CD4-positive, CD25-positive, alpha-beta regulatory T cell (primary cell): ENCODE measurements at regions not wholly inside any gene's neighbourhood (a gene's known extent, or its start where the extent isn't known, plus 50 kb on each side); places are given as distances from the start of the nearest gene placed in this dataset.

ENCODE experiments used
- ATAC-seq, 2 donors: fragments of 150-1000 bp; cut with Tn5 transposase; one replicate each; pipeline ENCODE4 v1.10.0; 2021; ENCODE audit warnings: low read depth in 2 of 2, moderate number of reproducible peaks in 2 of 2, moderate library complexity in 1 of 2
- DNase-seq, 3 donors: peaks; one replicate each; pipeline versions ENCODE4 v3.0.0 to v3.0.0-alpha.2; 2012 to 2022; ENCODE audit warnings: mixed read lengths in 1 of 3
- H3K27ac ChIP-seq: one replicate; pipeline ENCODE4 v1.7.0; 2013; ENCODE audit warnings: mild to moderate bottlenecking, low read length; ENCODE audit not compliant: insufficient read depth, poor library complexity, severe bottlenecking
- H3K27me3 ChIP-seq: one replicate; pipeline ENCODE4 v1.7.0; 2013; ENCODE audit warnings: low read length; ENCODE audit not compliant: control insufficient read depth, insufficient read depth
- H3K36me3 ChIP-seq: one replicate; pipeline ENCODE4 v1.7.0; 2013; ENCODE audit warnings: mild to moderate bottlenecking, low read length, moderate library complexity; ENCODE audit not compliant: control insufficient read depth, insufficient read depth
- H3K4me1 ChIP-seq: 2 replicates; pipeline ENCODE4 v1.7.0; 2013; ENCODE audit warnings: mild to moderate bottlenecking, low read length; ENCODE audit not compliant: insufficient read depth, control insufficient read depth, poor library complexity, severe bottlenecking
- H3K4me3 ChIP-seq: one replicate; pipeline ENCODE4 v1.7.0; 2013; ENCODE audit warnings: low read depth, mild to moderate bottlenecking, low read length, moderate library complexity
- H3K9me3 ChIP-seq, 2 experiments: 1 replicate in 1 of 2; 2 replicates in 1 of 2; pipeline ENCODE4 v1.7.0; 2013; ENCODE audit warnings: low read length in 2 of 2, mild to moderate bottlenecking in 1 of 2, moderate library complexity in 1 of 2; ENCODE audit not compliant: control insufficient read depth in 2 of 2
- H3K27ac Mint-ChIP-seq, 3 donors: one replicate each; pipeline ENCODE4 v1.8.0; 2020 to 2022; ENCODE audit warnings: mild to moderate bottlenecking in 3 of 3, mixed read lengths in 3 of 3, moderate library complexity in 2 of 3
- H3K27me3 Mint-ChIP-seq: one replicate; pipeline ENCODE4 v1.8.0; 2022; ENCODE audit warnings: mild to moderate bottlenecking, mixed read lengths
- H3K36me3 Mint-ChIP-seq: one replicate; pipeline ENCODE4 v1.8.0; 2020; ENCODE audit warnings: mixed read lengths
- H3K4me1 Mint-ChIP-seq, 4 donors: one replicate each; pipeline ENCODE4 v1.8.0; 2020 to 2022; ENCODE audit warnings: mixed read lengths in 4 of 4, mild to moderate bottlenecking in 1 of 4
- H3K4me3 Mint-ChIP-seq, 4 donors: one replicate each; pipeline ENCODE4 v1.8.0; 2020 to 2022; ENCODE audit warnings: mild to moderate bottlenecking in 4 of 4, mixed read lengths in 4 of 4, moderate library complexity in 3 of 4
- H3K9me3 Mint-ChIP-seq, 7 donors: one replicate each; pipeline ENCODE4 v1.8.0; 2020 to 2022; ENCODE audit warnings: mixed read lengths in 7 of 7, mild to moderate bottlenecking in 3 of 7, moderate library complexity in 2 of 7

GRCh38 chr11:127506647-127507046 is 506.1 kb upstream of the KIRREL3 start:
- Mint-ChIP-seq H3K9me3 (peaks cover 0 to 4% (median 2%) of the 10 kb centered on the region in 7 donors), H3K27ac (no peak overlapping the region), H3K27me3 (peaks cover 4% of the 10 kb centered on the region), H3K4me1 (no peaks in the 10 kb centered on the region), H3K4me3 (no peak overlapping the region), H3K36me3 (no peaks in the 10 kb centered on the region)
- no peaks in the 10 kb centered on the region for H3K9me3 ChIP-seq
- no peak overlapping the region for H3K4me3 ChIP-seq
- ATAC-seq (no peak), DNase-seq (no peak)
- H3K27me3 ChIP-seq = no peaks in the 10 kb centered on the region
- no peaks in the 10 kb centered on the region for H3K4me1 ChIP-seq
- H3K27ac ChIP-seq = no peak overlapping the region
- H3K36me3 ChIP-seq = no peaks in the 10 kb centered on the region

DNA sequence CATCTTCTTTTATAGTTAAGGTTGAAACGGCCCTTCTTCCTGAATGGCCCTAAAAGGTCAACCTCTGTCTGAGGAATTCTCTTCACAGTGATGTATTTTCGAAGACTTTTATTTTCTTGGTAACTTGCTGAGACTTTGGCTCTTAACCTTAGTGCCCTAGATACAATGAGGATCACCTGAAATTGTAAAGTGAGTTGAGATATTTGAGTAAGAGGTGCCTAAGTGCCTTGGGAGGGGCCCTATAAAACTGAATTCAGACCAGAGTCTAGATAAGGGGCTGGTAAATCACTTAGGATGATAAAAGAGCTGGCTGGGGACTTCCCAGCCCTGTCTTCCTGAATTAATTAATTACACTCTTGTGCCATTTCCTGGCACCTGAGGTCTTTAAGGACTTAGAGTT is 505.6 kb upstream of the KIRREL3 start:
- Histone ChIP-seq H3K4me1 (no peaks in the 10 kb centered on the region), H3K27me3 (no peaks in the 10 kb centered on the region), H3K4me3 (no peak overlapping the region), H3K27ac (no peak overlapping the region), H3K36me3 (no peaks in the 10 kb centered on the region), H3K9me3 (no peaks in the 10 kb centered on the region)
- Mint-ChIP-seq H3K36me3 (no peaks in the 10 kb centered on the region), H3K27ac (no peak overlapping the region), H3K9me3 (peaks cover 0 to 3% (median under 1%) of the 10 kb centered on the region in 7 donors), H3K27me3 (peaks cover 4% of the 10 kb centered on the region), H3K4me3 (no peak overlapping the region), H3K4me1 (no peaks in the 10 kb centered on the region)
- no peak for DNase-seq
- no peak for ATAC-seq

DNA sequence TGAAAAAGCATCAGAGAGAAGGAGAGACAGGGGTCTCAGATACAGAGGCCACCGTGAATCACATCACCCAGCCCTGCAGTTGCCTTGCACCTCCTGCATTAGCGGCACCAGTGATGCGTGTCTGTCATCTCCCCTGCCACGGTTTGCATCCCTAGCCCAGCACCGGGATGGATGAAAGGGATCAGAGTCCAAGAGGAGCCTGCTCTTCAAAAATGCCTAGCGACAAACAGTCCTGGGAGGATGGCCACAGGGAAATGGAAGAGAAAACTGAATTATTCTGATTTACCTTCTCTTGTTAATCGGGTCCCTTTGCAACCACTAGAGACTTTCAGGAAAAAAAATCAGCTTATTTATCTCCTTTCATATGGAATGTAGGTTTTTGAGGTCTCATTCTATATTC is 495.6 kb upstream of the KIRREL3 start:
- H3K4me1 Mint-ChIP-seq = no peaks in the 10 kb centered on the region
- H3K27ac Mint-ChIP-seq = no peak overlapping the region
- H3K36me3 ChIP-seq = no peaks in the 10 kb centered on the region
- H3K27ac ChIP-seq = no peak overlapping the region
- H3K9me3 ChIP-seq = peaks cover 1 to 3% of the 10 kb centered on the region in 2 experiments
- peaks cover 4% of the 10 kb centered on the region for H3K27me3 Mint-ChIP-seq
- no peaks in the 10 kb centered on the region for H3K4me1 ChIP-seq
- H3K36me3 Mint-ChIP-seq = no peaks in the 10 kb centered on the region
- DNase-seq (no peak), ATAC-seq (no peak)
- H3K9me3 Mint-ChIP-seq = peaks cover 0 to 7% (median 2%) of the 10 kb centered on the region in 7 donors
- no peaks in the 10 kb centered on the region for H3K27me3 ChIP-seq
- H3K4me3 Mint-ChIP-seq = no peak overlapping the region
- no peak overlapping the region for H3K4me3 ChIP-seq

DNA sequence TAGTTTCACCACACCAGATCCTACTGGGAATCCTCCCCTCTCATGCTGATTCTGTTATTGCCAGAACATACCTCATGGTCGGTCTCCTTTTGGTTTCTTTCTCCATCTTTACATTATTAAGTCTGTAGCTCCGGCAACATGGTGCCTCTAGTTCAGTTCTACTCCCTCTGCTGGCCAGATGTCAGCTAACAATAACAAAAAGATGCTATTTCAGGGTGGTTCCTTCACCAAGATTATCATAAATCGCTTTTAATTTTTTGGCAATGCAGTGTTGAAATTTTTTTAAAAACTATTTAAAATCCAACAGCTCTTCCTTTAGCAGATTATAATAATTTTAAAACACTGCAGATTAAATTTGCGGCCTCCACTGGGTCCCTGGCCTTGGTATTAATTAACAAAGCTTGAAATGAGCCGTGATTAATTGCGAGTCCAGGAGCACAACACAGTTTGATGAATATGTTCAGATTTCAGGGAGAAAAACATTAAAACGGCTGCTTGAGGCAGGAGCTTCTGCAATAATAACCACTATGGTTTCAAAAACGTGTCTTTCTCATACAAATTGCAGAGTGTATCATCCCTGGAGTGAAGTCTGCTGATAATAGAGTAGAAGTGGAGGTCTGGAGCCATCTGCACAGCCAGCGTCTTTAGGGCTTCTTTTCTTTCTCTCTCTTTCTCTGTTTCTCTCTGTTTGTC is 492.9 kb upstream of the KIRREL3 start:
- Mint-ChIP-seq H3K27ac (no peak overlapping the region), H3K4me3 (no peak overlapping the region), H3K27me3 (no peaks in the 10 kb centered on the region), H3K9me3 (peaks cover 0 to 9% (median 2%) of the 10 kb centered on the region in 7 donors), H3K36me3 (no peaks in the 10 kb centered on the region), H3K4me1 (no peaks in the 10 kb centered on the region)
- Histone ChIP-seq H3K27ac (no peak overlapping the region), H3K9me3 (peaks cover 1 to 5% of the 10 kb centered on the region in 2 experiments), H3K4me1 (no peaks in the 10 kb centered on the region), H3K27me3 (no peaks in the 10 kb centered on the region), H3K36me3 (no peaks in the 10 kb centered on the region), H3K4me3 (no peak overlapping the region)
- ATAC-seq = no peak
- peak in 1 of 3 donors; percentile 3 for DNase-seq

DNA sequence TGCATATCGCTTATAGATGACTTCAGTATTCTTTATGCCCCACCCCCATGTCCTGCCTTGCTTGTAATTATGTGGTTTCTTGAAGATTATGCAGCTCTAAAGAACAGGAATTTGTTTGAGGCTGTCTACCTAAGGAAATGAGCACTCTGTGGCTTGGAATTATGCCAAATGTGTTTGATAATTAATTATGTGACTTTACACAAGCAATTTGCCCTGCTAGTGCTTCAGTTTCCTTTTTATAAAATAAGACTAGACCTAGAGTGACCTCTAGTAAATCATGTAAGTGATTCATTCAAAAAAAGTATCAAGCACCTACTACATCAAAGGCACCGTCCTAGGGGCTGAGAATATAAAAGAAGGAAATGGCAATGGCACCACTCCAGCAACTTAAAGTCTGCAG is 491.5 kb upstream of the KIRREL3 start:
- Histone ChIP-seq H3K27me3 (no peaks in the 10 kb centered on the region), H3K4me3 (no peak overlapping the region), H3K27ac (no peak overlapping the region), H3K4me1 (no peaks in the 10 kb centered on the region), H3K9me3 (peaks cover 1 to 5% of the 10 kb centered on the region in 2 experiments), H3K36me3 (no peaks in the 10 kb centered on the region)
- Mint-ChIP-seq H3K27ac (no peak overlapping the region), H3K36me3 (no peaks in the 10 kb centered on the region), H3K4me3 (no peak overlapping the region), H3K9me3 (peaks cover 0 to 10% (median 3%) of the 10 kb centered on the region in 7 donors), H3K27me3 (no peaks in the 10 kb centered on the region), H3K4me1 (no peaks in the 10 kb centered on the region)
- ATAC-seq = no peak
- DNase-seq = no peak

- H3K4me3 ChIP-seq = no peak overlapping the region
- H3K27ac ChIP-seq = no peak overlapping the region
- no peaks in the 10 kb centered on the region for H3K4me1 Mint-ChIP-seq
- no peaks in the 10 kb centered on the region for H3K27me3 Mint-ChIP-seq
- H3K4me3 Mint-ChIP-seq = no peak overlapping the region
- peaks cover 0 to 10% (median 3%) of the 10 kb centered on the region in 7 donors for H3K9me3 Mint-ChIP-seq
- no peak for ATAC-seq
- no peak overlapping the region for H3K27ac Mint-ChIP-seq
- H3K36me3 ChIP-seq = no peaks in the 10 kb centered on the region
- no peaks in the 10 kb centered on the region for H3K27me3 ChIP-seq
- H3K9me3 ChIP-seq = peaks cover 1 to 5% of the 10 kb centered on the region in 2 experiments
- no peaks in the 10 kb centered on the region for H3K4me1 ChIP-seq
- H3K36me3 Mint-ChIP-seq = no peaks in the 10 kb centered on the region
- no peak for DNase-seq
Observed at GRCh38 chr11:127491589-127491988, 491.0 kb upstream of the KIRREL3 start.

DNA sequence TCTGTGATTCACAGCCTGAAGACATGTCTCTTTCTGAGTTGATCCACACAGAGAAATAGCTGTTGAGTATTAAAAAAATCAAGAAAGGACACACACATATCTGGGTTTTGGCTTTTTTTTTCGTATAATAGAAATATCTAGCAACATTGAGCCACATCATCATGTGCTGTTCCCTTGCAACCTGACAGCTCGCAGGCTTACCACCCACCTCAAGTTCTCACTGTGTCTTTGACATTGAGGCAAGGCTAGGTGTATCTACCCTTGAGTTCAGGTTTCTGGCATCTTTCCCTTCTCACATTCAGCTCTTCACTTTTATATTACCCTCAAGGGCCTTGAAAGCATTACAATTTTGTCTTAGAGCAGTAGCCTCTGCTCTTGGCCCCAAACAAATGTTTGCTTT is 490.3 kb upstream of the KIRREL3 start:
- no peaks in the 10 kb centered on the region for H3K36me3 ChIP-seq
- H3K4me3 Mint-ChIP-seq = no peak overlapping the region
- H3K27ac ChIP-seq = no peak overlapping the region
- H3K27me3 Mint-ChIP-seq = no peaks in the 10 kb centered on the region
- no peak overlapping the region for H3K4me3 ChIP-seq
- ATAC-seq (no peak), DNase-seq (no peak)
- H3K27me3 ChIP-seq = no peaks in the 10 kb centered on the region
- peaks cover 0 to 9% (median 3%) of the 10 kb centered on the region in 7 donors for H3K9me3 Mint-ChIP-seq
- no peak overlapping the region for H3K27ac Mint-ChIP-seq
- H3K4me1 Mint-ChIP-seq = no peaks in the 10 kb centered on the region
- no peaks in the 10 kb centered on the region for H3K36me3 Mint-ChIP-seq
- peaks cover 1 to 5% of the 10 kb centered on the region in 2 experiments for H3K9me3 ChIP-seq
- no peaks in the 10 kb centered on the region for H3K4me1 ChIP-seq

DNA sequence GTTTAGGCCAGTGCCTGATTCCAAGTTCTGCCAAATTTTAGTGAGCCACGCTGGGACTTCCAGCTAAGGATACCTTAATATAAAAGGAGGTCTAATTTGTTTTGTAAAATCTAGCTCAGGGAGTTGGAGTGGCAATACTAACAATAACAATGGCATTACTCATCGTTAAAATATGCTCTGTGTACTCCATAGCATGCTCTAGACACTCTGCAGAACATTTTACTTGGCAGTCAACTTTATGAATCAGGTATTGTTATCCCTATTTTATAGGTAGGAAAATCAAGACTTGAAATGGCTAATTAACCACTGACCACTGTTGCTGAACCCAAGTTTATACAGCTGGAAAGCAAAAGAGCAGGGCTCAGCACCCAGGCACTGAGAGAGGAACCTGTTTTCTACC is 485.0 kb upstream of the KIRREL3 start:
- Histone ChIP-seq H3K9me3 (no peaks in the 10 kb centered on the region), H3K4me1 (no peaks in the 10 kb centered on the region), H3K27ac (no peak overlapping the region), H3K36me3 (no peaks in the 10 kb centered on the region), H3K4me3 (no peak overlapping the region), H3K27me3 (no peaks in the 10 kb centered on the region)
- Mint-ChIP-seq H3K4me1 (no peaks in the 10 kb centered on the region), H3K27ac (no peak overlapping the region), H3K36me3 (no peaks in the 10 kb centered on the region), H3K4me3 (no peak overlapping the region), H3K9me3 (peaks cover 0 to 6% (median 2%) of the 10 kb centered on the region in 7 donors), H3K27me3 (no peaks in the 10 kb centered on the region)
- DNase-seq (no peak), ATAC-seq (no peak)
